ACHN (cell line): ENCODE measurements at regions not wholly inside any gene's neighbourhood (a gene's known extent, or its start where the extent isn't known, plus 50 kb on each side); places are given as distances from the start of the nearest gene placed in this dataset.
"Not testable (repeated sequence)": the region's sequence is repeated elsewhere in the genome, so short reads cannot be mapped to it uniquely, and the experiment has no call there.

Experiments
- DNase-seq: peaks from one replicate; pipeline ENCODE4 v3.0.0-alpha.2; 2015
- in situ Hi-C: cut with HindIII; loops from 2 replicates; pipeline ENCODE4 v1.10.0; 2017; ENCODE audit warnings: low sequenced_read_pairs, low pct_ligation_motif_present, low pct_unique_long_range_greater_than_20kb

GRCh38 chrX:23523026-23523657 lies 144.2 kb upstream of the PRDX4 start:
- in situ Hi-C loops, DNase-seq: not testable (repeated sequence)

GRCh38 chrX:23524467-23524866 lies 142.8 kb upstream of the PRDX4 start:
- in situ Hi-C loops = no loop called here
- DNase-seq = no peak

GRCh38 chrX:23525531-23525930 lies 141.8 kb upstream of the PRDX4 start:
- in situ Hi-C loops = no loop called here
- no peak for DNase-seq

GRCh38 chrX:23540532-23540931 lies 126.8 kb upstream of the PRDX4 start:
- in situ Hi-C loops = no loop called here
- no peak for DNase-seq

GRCh38 chrX:23548164-23548563 lies 119.1 kb upstream of the PRDX4 start:
- no peak for DNase-seq
- in situ Hi-C loops = no loop called here

- in situ Hi-C loops = no loop called here
- no peak for DNase-seq
Observed at GRCh38 chrX:23552303-23552702, 115.0 kb upstream of the PRDX4 start.

GRCh38 chrX:23554304-23554703 lies 113.0 kb upstream of the PRDX4 start:
- DNase-seq = peak; percentile 20
- in situ Hi-C loops = no loop called here

- in situ Hi-C loops = no loop called here
- no peak for DNase-seq
Observed at GRCh38 chrX:23557070-23557469, 110.2 kb upstream of the PRDX4 start.

- in situ Hi-C loops = no loop called here
- DNase-seq = no peak
Observed at GRCh38 chrX:23559975-23560374, 107.3 kb upstream of the PRDX4 start.

- in situ Hi-C loops = no loop called here
Observed at GRCh38 chrX:23570674-23571343, 96.5 kb upstream of the PRDX4 start.

GRCh38 chrX:23575281-23575680 lies 92.0 kb upstream of the PRDX4 start:
- DNase-seq = no peak
- in situ Hi-C loops = no loop called here

More at GRCh38 chrX:23570674-23571343, 96.5 kb upstream of the PRDX4 start:
- no peak for DNase-seq

- DNase-seq = no peak
- in situ Hi-C loops = no loop called here
Observed at GRCh38 chrX:23578079-23578478, 89.2 kb upstream of the PRDX4 start.

GRCh38 chrX:23589496-23589895 lies 77.8 kb upstream of the PRDX4 start:
- no peak for DNase-seq
- in situ Hi-C loops = no loop called here

GRCh38 chrX:23592741-23593140 lies 74.6 kb upstream of the PRDX4 start:
- no peak for DNase-seq
- in situ Hi-C loops = no loop called here

- DNase-seq = no peak
- in situ Hi-C loops = no loop called here
Observed at GRCh38 chrX:23598575-23598974, 68.7 kb upstream of the PRDX4 start.

GRCh38 chrX:23603501-23603900 lies 63.8 kb upstream of the PRDX4 start:
- no peak for DNase-seq
- in situ Hi-C loops = no loop called here

- in situ Hi-C loops = no loop called here
- no peak for DNase-seq
Observed at GRCh38 chrX:23610495-23610894, 56.8 kb upstream of the PRDX4 start.

- DNase-seq = no peak
- in situ Hi-C loops = no loop called here
Observed at GRCh38 chrX:23612846-23613245, 54.4 kb upstream of the PRDX4 start.

GRCh38 chrX:23616361-23616760 lies 50.9 kb upstream of the PRDX4 start:
- peak; percentile 1 for DNase-seq
- in situ Hi-C loops = no loop called here
